ENCODE measurements at regions not wholly inside any gene's neighbourhood (a gene's known extent, or its start where the extent isn't known, plus 50 kb on each side); places are given as distances from the start of the nearest gene placed in this dataset.
A peak's percentile ranks its signal among the peaks of the same experiment; 100 is the strongest.
"Not testable (repeated sequence)": the region's sequence is repeated elsewhere in the genome, so short reads cannot be mapped to it uniquely, and the experiment has no call there.

DNA sequence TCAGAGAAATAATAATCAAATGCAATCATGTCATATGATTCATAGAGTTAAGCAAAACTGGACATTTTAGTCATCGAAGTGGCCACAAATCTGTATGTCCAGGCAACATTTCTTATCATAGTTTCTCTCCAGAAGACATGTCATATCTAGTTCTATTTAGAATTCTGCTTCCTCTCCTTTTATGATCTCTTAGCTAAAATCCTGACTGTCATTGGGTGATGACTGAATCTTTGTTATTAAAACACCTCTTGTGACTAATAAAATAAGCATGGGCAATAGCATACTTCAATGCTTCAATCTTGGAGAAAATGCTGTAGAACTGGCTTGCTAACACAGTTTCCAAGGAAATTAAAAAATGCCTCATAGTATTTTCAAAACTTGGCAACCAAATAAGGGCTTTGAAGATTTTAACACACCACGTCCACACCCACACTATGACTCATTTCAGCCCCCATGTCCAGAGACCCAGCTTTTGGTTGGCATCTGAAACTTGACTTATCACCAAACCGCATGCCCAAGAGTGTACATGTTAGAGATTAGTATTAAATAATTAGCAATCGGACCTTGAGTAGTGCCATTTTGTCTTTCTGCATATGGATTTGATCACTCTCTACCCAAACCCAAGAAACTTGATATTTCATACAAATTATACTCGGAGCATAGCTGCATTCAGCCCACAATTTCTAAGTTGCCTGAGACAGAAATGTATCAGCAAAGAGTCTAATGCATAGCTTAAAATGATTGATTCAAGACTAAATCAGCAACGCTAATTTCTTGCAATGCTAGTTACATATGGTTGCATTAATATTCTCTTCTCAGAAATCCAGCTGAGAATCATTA is 106.5 kb upstream of the ETAA1 start:
- DNase-seq = no peak

DNA sequence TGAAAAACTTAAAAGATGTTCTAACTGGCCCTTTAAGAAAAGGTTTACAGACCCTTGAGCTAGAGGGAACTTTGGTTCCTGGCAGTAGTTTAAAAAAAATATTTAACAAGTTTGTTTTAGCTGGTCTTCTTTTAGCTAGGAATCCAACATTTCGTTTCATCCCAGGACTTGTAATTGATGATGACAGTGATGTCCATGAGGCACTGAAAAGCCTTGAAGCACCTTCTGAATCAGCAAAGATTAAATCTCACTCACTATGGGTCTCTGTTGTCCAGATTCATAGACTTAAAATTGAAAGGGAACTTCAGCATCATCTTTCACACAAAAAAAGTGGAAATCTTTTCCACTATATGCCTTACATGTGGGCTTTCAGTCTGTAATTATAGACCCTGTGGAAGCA is 102.9 kb upstream of the ETAA1 start:
- DNase-seq = no peak

DNA sequence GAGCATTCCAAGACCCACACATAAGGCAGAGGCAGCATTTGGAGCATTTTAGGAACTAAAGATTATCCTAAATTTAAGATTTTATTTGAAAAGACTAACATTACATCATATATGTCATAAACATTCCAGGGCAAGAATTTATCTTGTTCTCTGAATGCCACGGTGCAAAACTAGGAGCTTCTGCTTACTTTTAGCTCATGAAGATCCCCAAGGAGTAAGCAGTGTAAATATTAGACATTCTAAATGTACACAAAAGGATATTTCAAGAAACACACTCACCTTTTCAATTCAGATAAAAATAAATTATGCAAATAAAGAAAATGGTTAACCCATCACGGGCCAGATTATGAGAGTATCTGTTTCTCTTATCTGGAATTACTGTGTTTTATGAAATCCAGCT is 101.7 kb upstream of the ETAA1 start:
- no peak for DNase-seq

DNA sequence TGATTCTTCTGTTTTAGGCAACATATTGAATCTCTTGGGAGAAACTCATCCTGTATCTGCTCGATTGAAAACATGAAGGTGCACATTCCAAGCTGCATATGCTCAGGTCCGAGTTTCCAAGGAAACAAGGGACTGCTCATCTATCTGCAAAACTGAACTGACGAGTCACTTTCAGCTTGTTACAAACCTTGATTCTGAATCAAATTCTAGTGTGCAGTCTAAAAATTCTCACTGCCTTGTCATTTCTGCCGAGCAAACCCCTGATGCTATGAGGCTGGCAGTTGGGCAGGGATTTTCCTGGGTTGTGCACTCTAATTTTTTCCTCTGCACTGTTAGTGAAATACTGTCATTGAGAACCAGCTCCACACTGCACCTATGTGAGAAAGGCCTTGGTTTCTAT is 101.3 kb upstream of the ETAA1 start:
- no peak for DNase-seq

DNA sequence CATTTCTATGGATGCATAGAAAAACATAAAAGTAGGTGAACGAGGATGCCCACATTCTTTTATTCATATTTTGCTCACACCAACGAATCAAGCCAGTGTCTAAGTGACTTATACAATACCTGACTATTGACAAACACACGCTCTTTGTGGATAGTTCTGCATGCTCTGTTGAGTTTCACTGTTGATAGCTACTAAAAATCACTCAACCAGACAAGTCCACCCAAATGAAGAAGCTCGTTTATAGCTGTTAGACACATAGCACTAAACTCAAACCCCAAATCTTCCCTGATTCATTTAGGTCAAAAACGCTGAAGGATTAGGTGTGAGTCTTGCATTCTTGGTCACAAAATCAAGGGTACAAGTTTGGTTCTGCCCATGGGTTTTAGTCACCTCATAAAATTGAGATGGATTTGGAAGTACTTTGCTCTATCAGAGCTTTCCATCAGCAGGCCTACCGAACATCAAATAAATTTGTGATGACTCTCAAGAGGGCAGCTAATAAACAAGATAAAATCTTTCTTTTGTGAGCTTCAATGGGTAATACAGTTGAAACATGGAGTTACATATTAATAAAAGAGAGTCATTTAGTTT is 92.7 kb upstream of the ETAA1 start:
- DNase-seq = no peak

DNA sequence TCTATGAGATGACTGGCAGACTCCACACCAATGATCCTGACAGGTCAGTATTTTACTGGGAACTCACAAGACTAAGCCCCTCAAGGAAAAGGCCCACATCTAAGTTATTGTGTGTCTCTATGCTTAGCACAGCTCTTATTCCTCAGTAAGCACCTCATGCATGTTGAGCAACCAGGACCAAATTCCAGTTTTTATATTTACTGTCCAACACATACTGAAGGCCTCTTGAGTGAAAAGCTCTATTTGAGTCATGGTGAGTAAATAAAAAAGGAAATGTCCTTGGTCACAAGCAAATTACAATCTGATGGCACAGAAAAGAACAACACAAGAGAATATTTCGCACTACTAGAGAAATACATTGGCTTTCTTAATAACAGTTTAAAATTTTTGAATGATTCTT is 87.9 kb upstream of the ETAA1 start:
- no peak for DNase-seq

DNA sequence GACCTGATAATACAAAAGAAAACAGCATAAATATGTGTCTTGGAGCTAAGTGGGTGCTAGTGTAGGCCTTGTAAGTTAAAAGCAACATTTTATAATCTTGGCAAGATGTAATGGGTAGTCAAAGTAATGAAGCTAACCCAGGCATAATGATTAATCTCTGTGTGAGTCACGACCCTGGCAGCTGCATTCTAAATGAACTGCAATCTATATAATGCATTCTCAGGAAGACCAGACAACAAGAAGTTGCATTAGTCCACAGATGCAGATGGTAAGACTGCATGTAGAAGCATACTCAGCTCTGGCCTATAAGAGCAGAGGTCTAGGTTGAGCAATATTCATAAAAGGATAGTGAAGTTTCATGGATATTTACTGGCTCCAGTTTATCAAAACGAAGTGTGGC is 85.6 kb upstream of the ETAA1 start:
- no peak for DNase-seq

DNA sequence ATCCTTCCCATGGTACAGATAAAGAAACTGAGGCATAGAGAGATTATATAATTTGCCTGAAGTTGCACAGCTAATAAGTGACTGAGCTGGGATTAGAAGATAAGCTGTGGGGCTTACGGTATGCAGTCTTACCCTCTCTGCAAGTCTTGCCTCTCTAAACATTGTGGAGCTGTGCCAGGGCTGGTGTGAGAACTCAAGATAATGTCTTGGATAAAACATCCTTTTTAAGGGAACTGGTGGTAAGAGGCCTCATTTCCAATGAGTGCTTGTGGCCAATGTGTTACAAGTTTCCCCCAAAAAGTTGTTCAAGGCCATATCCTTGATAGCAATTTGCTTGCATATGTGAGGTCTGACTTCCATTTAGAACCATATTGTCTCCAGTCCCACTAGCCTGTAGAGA is 84.3 kb upstream of the ETAA1 start:
- DNase-seq = no peak

DNA sequence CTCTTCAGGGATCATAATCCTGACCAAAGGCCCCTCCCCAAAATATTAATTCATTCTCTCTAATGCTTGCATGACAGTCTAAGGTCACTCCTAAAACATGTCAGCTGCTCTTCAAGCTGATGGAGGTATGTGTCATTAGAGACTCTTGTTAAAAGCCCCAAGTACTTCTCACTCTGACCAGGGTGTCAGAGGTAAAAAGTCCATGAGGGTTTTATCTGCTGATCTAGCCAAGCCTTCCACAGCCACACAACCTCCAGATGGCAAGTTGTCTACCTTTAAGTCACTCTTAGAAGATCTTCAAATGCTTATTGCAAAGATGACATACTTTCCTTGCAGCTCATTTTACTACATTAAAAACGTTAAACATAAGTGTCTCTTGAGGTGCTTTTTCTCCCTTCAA is 83.6 kb upstream of the ETAA1 start:
- DNase-seq = no peak

DNA sequence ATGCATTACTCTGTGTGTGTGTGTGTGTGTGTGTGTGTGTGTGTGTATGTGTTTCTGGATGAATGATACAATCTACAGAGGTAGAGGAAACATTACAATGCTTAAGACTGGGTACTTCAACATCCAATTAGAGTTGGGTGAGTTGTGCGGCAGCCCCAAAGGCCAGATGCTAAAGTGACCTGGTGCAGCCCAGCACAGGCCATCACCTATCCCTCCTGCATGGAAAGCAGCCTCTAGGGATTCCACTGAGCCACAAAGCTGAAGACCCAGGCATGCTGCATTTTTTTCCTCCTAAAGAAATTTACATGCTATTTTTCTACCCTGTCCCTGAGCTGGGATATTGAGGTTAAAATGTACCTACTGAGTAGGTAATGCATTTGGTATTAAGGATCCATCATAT is 79.1 kb upstream of the ETAA1 start:
- DNase-seq = no peak

DNA sequence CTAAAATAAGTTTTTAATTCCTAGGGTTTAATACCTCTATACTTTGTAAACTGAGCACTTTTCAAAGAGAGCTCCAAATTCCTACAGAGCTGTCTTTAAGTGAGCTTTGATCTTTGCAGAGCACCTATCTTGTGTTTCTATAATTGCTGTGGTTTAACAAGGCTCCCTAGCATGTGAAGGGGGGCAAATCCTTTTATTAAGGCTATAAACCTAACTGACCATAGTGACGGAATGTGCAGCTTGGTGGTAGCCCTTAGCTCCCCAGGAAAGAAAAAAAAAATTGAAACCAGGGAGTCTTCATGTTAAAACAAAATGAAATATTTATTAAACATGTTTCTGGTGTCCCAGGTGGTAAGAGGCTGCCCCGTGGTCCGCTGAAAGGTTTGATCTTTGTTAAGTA is 78.6 kb upstream of the ETAA1 start:
- DNase-seq = peak; percentile 48

DNA sequence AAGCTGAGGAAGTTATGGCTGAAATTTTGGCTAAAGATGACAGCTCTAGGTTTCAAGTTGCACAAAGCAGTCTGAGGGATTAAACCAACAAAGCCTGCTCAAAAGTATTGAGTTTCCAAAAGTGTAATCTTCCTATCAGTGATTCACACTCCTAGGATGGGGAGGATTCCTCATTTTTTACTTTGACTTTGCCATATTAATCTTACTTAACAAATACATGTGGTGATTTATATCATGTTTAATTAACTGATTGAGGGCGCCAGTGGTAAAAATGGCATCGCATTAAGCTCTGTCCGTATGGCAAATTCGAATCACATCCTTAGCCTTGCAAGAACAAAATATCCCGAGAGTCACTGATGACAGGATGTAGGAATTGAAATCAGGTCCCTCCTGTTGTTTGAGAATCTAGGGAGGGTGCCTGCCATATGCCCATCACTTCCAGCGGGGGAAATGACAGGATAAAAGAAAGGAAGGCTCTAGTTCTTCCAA is 78.1 kb upstream of the ETAA1 start:
- DNase-seq = peak; percentile 41

DNA sequence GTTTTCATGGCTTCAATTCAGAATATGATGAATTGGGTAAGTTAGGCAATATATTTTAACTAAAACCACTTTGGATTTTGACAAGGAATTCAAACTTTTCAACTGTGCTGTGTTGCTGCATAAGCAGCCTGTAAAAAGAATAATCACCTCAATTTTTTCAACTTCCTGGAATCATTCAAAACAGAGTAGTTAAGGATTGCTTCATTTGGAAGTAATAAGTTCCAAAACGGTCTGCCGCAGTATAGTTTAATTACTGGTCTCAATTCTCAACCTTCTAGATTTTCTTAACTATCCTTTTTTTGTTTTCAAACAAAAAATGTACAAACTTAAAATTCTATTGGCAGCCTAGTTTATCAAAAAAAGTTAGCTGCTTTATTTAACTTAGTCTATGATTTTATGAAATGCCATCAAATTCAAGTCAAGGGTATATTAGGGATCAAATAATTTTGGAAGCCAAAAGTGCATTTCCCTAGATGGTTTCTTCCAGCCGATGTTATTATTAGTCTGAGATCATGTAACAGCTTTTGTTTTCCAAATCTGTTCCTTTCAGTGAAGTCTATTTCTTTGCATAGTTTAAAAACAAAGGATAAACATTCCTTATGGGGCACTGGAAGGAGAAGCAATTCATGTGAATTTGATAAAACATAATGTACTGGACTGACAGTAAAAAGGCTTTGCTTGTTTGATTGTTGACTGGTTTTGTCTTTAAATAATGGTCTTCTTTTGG is 76.1 kb upstream of the ETAA1 start:
- DNase-seq = no peak

DNA sequence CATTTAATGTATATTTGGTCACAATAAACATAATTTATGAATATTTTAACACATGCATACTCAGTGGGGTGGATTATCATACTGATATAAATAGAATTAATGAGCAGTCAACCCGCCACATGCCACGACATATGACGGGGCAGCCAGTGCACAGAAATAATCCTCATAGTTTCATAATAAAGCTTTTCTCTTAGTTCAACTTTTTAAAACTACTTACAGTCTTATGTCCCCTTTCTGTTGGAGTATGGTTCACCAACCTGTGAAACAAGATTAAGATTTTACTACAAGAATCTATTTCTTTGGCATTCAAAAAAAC is 75.6 kb upstream of the ETAA1 start:
- no peak for DNase-seq

DNA sequence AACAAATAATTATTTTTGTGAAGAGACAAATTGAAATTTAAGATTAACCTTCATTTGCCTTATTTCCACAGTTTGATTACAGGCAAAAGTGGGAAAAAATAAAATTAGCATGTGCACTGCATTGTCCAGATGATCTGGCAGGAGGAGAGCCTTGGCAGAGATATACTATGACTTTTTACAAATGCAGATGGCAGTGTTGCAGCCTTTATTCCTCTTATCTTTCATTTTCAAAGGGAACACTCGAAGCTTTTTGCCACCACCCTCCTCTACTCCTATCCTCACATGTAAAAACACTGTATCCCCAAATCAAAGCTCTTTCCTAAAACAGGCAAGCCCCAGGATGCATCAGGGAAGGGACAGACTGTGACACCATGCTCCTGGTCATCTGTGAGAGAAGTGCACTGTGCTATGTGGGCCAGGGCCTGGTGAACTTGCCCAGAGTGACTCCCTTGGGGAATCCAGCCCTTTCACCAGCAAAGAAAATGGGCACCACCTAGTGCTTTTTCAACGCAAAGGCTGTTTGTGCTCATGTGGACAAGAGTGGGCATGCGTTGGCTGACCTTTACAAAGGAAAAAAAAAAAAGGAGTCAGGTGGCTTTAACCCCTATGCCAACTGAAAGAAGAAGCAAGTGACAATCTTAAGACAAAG is 74.7 kb upstream of the ETAA1 start:
- peak; percentile 62 for DNase-seq

DNA sequence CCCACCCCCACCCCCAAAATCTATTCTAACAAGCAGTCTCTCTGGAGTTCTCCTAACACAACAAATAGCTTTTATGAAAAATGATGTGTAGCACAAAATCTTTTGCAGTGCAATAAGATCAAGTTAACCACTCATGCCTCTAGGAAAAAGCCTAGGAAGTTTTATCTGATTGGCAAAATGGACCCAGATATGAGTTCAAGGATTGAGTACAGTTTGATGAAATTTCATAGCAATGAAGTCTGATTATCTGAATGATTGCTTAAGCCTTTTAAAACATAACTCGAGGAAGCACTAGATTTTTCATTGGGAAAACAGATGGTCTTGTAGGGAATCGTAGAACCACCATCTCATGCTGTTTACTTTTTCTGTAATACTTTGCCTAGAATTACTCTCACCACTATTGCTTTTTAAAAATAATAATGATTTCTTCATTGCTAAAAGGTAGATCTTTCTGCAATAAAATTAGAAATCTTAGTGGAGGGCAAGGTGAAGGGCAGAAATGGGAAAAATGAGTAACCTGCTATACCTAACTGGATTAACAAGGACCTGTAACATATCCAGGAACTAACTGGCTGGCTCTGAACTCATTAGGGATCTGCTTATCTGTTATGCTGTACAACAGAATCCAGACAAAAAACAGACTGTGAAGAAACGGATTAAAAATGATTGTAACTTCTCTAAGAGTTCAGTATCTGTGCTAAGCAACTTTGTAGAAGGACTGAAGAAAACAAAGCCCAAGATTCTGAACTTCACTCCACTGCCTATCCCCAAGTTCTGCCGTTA is 73.7 kb upstream of the ETAA1 start:
- no peak for DNase-seq

DNA sequence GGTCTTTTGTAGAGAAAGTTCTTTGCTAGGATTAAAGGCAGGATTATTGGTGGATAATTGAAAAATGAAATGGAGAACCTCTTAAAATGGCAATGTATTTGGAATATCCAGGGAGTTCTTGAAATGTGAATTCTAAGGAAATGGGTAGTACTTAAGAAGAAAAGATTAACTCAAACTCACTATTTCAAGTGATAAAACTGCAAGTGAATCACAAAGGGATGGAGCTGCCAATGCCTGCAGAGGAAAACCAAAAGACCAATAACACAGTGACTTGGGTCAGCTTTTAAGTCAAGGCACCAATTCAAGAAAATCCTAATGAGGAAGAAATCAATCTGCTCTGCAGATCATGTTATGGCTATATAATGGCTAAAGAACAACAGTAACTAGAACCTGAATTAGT is 67.6 kb upstream of the ETAA1 start:
- no peak for DNase-seq

DNA sequence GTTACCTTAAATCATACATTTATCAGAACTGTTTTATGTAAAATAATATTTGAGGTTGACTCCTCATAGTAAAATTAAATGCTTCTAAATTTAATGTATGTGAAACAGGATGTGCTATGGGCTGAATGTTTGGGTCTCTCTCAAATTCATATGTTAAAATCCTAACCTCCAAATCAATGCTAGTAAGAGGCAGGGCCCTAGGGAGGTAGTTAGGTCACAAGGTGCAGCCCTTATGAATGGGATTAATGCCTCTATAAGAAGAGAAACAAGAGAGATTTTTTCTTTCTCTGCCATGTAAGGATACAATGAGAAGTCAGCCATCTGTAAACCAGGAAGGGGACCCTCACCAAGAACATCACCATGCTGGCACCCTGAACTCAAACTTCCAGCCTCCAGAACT is 67.2 kb upstream of the ETAA1 start:
- DNase-seq = no peak

DNA sequence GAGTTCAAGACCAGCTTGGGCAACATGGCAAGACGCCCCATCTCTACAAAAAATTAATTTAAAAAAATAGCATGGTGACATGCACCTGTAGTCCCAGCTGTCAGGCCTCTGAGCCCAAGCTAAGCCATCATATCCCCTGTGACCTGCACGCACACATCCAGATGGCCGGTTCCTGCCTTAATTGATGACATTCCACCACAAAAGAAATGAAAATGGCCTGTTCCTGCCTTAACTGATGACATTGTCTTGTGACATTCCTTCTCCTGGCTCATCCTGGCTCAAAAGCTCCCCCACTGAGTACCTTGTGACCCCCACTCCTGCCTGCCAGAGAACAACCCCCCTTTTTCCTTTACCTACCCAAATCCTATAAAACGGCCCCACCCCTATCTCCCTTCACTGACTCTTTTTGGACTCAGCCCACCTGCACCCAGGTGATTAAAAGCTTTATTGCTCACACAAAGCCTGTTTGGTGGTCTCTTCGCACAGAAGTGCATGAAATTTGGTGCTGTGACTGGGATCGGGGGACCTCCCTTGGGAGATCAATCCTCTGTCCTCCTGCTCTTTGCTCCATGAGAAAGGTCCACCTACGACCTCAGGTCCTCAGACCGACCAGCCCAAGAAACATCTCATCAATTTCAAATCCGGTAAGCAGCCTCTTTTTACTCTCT is 65.6 kb upstream of the ETAA1 start:
- not testable (repeated sequence) for DNase-seq

DNA sequence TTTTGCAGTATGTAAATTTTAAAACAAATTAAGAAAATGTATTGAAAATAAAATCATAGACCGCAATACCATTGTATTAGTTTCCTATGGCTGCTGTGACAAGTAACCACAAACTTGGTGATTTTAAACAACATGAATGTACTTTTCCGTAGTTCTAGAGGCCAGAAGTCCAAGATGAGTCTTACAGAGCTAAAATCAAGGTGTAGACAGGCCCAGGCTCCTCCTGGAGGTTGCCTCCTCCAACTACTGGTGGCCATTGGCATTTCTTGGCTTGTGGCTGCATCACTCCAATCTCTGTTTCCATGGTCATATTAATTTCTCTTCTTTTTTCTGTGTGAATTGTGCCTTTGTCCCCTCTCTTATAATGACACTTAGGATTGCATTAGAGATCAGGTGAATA is 59.2 kb upstream of the ETAA1 start:
- no peak for DNase-seq

DNA sequence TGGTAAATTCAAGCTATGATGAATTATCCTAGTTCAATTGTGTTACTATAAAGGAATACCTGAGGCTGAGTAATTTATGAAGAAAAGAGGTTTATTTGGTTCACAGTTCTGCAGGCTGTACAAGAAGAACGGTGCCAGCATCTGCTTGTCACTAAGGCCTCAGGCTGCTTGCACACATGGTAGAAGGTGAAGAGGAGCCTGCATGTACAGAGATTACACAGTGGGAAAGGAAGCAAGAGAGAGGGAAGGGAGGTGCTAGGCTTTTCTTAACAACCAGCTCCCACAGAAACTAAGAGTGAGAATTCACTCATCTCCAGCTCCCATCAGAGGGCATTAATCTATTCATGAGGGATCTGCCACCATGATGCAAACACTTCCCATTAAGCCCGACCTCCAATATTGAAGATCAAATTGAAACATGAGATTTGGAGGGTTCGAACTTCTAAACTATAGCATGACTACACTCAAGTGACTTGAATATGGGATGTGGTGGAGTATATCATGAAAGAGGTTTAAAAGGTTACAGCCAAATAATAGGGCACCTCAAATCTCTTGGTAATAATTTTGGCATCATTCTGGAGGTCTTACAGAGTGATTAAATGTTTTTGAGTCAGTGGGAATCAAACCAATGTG is 58.4 kb upstream of the ETAA1 start:
- no peak for DNase-seq
